Caki2 (cell line): ENCODE measurements at regions not wholly inside any gene's neighbourhood (a gene's known extent, or its start where the extent isn't known, plus 50 kb on each side); places are given as distances from the start of the nearest gene placed in this dataset.

Experiments used
- DNase-seq: peaks from one replicate; pipeline ENCODE4 v3.0.0-alpha.2; 2015; ENCODE audit warnings: low read depth
- in situ Hi-C: cut with HindIII; loops from 2 replicates; pipeline ENCODE4 v1.10.0; 2016; ENCODE audit warnings: low sequenced_read_pairs, low pct_unique_long_range_greater_than_20kb, mixed read lengths

DNA sequence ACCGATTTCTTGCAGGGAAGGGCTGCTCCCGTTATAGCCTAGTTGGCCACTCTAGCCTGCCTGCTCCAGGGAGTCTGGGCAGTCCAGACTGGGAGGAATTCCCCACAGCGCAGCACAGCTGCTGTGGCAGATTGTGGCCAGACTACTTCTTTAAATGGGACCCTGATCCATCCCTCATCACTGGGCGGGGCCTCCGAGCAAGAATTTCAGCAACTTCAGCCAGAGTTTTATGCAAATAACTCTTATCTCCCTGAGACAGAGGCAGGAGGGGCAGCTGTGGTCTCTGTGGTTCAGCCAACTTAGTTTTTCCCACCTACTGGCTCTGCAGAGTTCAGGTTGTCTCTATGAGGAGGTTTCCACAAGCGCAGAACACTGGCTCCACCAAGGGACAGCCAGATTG is 1583.2 kb downstream of the SUCLG1 start:
- in situ Hi-C loops: no loop called here
- DNase-seq: no peak

- in situ Hi-C loops: no loop called here
- no peak for DNase-seq
These were observed 1601.1 kb downstream of the SUCLG1 start for GRCh38 chr2:82857967-82858366.

- DNase-seq: no peak
- in situ Hi-C loops: no loop called here
These were observed 1605.8 kb downstream of the SUCLG1 start for GRCh38 chr2:82853299-82853698.

GRCh38 chr2:82852787-82853186 is 1606.3 kb downstream of the SUCLG1 start:
- DNase-seq: no peak
- in situ Hi-C loops: no loop called here

DNA sequence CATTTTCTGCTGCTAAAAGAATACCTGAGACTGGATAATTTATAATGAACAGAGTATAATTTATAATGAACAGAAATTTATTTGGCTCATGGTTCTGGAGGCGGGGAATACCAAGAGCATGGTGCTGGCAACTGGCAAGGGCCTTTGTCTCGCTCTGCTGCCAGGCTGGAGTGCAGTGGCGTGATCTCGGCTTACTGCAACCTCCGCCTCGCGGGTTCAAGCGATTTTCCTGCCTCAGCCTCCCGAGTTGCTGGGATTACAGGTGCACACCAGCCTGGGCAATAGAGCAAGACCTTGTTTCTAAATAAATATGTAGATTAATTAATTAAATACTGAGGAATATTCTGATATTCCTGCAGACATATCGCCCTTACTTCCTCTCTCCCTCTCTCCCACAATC is 1610.8 kb downstream of the SUCLG1 start:
- in situ Hi-C loops: no loop called here
- no peak for DNase-seq

DNA sequence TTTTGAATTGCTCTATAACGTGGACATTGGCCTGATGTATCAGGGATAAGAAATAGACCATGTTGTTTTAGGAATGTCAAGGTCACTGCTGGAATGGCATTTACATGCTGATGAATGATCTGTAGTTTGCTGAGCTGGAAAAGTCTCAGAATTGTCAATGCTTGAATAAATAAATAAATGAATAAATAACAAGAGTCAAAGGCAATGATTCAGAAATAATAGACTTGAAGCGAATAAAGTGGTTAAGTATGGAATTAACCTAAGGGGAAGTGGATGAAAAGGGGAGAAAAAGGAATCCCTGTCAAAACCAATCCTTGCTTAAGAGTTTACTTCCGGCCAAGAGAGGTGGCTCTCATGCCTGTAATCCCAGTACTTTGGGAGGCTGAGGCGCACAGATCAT is 1620.0 kb downstream of the SUCLG1 start:
- in situ Hi-C loops: no loop called here
- peak; percentile 26 for DNase-seq

GRCh38 chr2:82837588-82838304 is 1621.3 kb downstream of the SUCLG1 start:
- DNase-seq: peak; percentile 65
- in situ Hi-C loops: no loop called here

DNA sequence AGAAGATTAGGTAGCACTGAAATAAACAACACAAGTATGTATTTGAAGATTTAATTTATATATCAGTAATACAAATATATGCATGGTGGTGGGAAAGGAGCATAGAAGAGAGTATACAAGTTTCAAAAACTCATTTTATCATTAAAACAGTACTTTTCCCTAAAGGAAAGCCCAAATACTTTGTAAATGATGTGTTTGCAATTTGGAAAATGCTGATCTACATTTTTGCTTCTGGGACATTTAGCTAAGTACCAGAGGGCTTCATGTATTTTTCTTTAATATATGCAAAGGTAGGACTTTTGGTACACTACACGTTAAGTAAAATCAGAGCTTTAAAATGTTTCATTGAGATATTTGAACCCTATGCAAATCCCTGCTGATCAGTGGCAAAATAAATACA is 1624.2 kb downstream of the SUCLG1 start:
- in situ Hi-C loops: no loop called here

DNA sequence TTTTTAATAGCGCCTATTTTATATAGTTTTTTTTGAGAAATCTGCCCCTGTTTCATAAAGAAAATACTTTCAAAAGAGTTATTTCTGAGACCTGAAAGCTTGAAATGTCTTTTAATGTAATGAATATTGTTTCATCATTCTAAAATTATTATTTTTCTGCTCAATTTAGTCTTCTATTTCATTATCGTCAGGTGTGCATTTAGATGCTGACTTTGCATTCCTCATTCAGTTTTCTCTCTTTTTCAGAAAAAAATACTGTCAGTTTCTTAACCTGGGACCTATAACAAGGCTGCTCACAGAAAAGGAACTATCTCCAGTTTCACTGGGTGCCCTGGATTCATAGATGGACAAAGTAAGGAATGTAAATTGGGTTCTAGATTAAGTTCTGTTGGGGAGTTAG is 1631.7 kb downstream of the SUCLG1 start:
- no peak for DNase-seq
- in situ Hi-C loops: no loop called here

More for the DNA sequence above, 1624.2 kb downstream of the SUCLG1 start:
- no peak for DNase-seq

GRCh38 chr2:82826437-82826836 is 1632.6 kb downstream of the SUCLG1 start:
- no peak for DNase-seq
- in situ Hi-C loops: no loop called here

- in situ Hi-C loops: no loop called here
These were observed 1633.5 kb downstream of the SUCLG1 start for GRCh38 chr2:82825410-82826090.

GRCh38 chr2:82823892-82824291 is 1635.2 kb downstream of the SUCLG1 start:
- in situ Hi-C loops: no loop called here
- DNase-seq: no peak

More at GRCh38 chr2:82825410-82826090, 1633.5 kb downstream of the SUCLG1 start:
- DNase-seq: no peak

DNA sequence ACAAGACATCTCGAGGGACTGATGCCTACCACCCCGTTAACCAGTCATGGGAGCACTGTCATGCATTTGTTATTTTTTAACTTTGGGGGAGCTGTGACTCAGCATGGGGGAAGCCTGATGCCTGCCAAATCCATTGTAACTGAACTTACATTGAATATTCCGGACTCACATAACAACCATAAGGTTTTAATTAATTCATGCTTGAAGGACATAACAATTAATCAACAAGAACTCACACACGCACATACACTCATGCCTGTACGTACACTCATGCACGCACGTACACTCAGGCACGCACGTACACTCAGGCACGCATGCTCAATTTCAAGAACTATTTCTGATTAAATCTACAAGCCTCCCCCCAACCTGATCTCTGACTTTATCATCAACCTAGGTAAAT is 1639.1 kb downstream of the SUCLG1 start:
- in situ Hi-C loops: no loop called here
- DNase-seq: no peak

GRCh38 chr2:82814146-82814545 is 1644.9 kb downstream of the SUCLG1 start:
- no peak for DNase-seq
- in situ Hi-C loops: no loop called here

DNA sequence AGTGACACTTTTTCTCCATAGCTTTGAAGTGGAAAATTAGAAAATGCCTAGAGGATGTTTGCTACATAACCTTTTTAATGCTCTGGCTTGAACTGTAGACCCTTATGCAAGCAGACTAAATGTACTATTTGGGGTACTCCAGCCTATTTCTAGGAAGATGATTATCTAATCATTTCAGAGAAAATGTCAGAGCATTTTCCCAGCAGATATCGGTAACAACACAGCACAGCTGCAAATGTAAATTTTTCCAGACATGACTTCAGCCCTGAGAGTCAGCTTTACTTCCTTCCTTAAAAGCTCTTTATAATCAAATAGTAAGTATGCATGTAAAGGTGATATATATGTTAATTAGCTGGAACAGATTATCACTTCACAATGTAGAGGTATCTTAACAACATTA is 1647.1 kb downstream of the SUCLG1 start:
- no peak for DNase-seq
- in situ Hi-C loops: no loop called here

GRCh38 chr2:82803307-82803706 is 1655.8 kb downstream of the SUCLG1 start:
- DNase-seq: no peak
- in situ Hi-C loops: no loop called here

DNA sequence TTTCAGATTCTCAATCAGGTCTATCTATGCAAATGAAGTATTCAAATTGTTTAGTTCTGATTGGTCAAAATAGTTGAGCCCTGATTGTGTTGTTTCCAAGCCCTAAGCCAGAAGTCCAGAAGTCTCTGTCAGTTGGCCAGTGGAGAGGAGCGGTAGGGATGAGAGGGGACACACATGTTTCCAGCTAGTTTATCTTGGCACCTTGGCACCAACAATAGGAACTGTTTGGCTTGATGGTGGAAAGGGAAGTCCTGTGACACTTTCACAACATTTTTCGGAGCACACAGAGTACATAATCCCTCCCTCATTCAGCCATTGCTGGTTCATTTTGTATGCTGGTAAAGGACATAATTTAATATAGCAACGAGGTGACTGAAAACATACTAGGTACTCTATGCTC is 1661.6 kb downstream of the SUCLG1 start:
- in situ Hi-C loops: no loop called here

DNA sequence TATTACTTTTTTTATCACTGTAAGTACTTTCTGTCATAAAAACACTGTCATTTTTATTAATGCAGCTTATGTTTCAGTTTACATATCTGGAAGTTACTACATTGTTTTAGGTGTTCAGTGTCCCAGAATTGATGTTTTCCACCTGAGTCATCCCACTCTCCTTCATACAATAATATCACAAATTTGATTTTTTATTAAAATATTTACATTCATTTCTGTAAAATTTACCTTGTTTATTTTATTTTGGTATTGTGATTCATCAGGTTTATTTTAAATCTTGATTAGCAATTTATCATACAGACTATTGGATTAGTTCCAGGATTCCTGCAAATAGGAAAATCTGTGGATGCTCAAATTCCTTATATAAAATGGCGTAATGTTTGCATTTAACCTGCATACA is 1662.9 kb downstream of the SUCLG1 start:
- in situ Hi-C loops: no loop called here
- no peak for DNase-seq

More for the DNA sequence above, 1661.6 kb downstream of the SUCLG1 start:
- DNase-seq: no peak

- in situ Hi-C loops: no loop called here
- peak; percentile 28 for DNase-seq
These were observed 1663.6 kb downstream of the SUCLG1 start for GRCh38 chr2:82795446-82795845.
